ENCODE measurements at regions not wholly inside any gene's neighbourhood (a gene's known extent, or its start where the extent isn't known, plus 50 kb on each side); places are given as distances from the start of the nearest gene placed in this dataset.
"Not testable (repeated sequence)": the region's sequence is repeated elsewhere in the genome, so short reads cannot be mapped to it uniquely, and the experiment has no call there.

DNA sequence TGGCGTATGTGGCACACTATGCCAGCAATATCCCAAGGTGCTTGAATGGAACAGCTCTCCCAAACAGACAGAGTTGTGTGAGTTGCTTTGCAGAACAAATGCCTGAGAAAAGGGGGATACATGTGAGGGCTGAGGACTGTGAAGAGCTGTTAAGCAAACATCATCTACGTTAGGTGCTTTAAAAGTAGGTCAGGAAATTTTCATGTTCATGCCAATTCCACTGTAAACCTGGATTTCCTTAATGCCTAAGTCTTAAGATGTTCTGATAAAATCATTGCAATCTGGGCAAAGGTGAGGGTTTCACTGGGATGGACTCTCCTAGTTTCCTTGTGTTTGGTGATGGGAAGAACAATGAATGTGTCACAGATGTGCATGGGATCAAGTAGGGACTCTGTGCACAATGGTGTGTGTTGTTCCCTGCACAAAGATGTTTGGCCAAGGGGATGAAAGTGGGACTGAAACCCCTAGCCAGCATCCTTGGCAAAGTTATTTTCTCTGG, 227.9 kb downstream of the KTN1 start:
- no peak for DNase-seq

- DNase-seq, result no peak
These were observed 233.6 kb downstream of the KTN1 start for GRCh38 chr14:55813630-55814029.

GRCh38 chr14:55814064-55814463, 234.1 kb downstream of the KTN1 start:
- no peak for DNase-seq

- DNase-seq, result peak; percentile 51
These were observed 234.9 kb downstream of the KTN1 start for GRCh38 chr14:55814873-55815272.

DNA sequence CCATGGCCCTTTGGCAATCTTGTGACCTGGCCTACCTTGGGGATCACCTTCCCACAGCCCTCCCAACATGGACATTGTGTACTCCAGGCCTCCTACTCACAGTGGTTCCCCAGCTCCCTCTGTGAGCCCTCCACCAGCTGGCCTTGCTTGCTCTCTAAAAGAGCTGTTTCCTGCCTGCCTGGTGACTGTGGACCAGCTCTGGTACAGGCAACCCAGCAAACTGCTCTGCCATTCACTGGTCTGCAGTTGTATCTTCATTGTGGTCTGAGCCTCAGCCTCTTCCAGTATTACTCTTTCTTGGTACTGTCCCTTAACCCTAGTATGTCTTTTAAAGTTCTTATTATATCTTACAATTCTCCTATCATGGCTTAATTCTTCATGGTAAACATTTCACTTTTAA, 236.2 kb downstream of the KTN1 start:
- no peak for DNase-seq

- peak; percentile 39 for DNase-seq
These were observed 239.8 kb downstream of the KTN1 start for GRCh38 chr14:55819610-55820304.

DNA sequence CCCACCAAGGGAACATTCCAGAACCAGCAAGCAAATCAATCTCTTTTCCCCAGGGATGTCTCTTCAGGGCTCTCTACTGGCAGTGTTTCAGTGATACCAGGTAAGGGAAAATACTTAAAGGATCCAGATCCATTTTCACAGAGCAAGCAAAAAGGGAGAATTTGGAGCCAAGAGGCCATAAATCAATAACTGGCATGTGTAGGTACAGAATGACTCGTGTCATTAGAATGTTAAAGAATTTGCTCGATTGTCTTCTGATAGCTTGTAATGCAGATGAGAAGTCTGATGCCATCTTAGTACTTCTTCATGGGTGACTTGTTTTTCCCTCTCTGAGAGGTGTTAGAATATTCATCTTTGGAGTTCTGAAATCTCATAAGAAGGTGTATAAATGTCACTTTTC, 242.9 kb downstream of the KTN1 start:
- DNase-seq, result no peak

DNA sequence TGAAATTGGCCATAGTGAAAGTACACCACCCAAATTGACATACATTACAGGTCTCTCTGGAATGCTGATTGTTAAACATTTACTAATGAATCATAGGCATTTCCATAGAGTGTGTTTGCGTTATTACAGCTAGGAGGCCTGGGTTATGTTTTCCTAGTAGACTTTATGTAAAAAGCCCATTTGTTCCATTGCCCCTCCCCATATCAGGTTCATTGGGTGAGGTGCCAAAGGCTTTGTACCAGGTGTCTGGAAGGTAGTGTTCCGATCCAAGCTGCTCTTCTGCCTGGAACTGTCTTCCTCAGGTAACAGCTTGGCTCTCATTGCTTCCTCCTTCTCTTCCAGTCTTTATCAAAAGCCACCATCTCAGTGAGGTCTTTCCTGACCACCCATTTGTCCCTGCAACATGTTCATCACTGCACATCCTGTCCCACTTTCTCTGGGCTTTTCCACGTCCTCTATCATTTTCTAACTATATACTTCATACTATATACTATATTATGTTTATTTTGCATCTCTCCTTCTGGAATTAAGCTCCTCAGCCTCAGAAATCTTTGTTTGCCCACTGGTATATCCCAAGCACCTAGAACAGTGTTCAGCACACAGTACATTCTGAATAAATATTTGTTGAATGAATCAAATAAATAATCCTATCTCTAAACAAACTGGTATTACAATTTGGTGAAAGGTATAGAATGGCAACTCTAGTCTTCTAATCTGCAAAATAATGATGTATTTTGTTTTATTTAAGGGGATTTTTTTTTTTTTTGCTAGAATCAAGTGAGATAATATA, 252.3 kb downstream of the KTN1 start:
- DNase-seq, result no peak

DNA sequence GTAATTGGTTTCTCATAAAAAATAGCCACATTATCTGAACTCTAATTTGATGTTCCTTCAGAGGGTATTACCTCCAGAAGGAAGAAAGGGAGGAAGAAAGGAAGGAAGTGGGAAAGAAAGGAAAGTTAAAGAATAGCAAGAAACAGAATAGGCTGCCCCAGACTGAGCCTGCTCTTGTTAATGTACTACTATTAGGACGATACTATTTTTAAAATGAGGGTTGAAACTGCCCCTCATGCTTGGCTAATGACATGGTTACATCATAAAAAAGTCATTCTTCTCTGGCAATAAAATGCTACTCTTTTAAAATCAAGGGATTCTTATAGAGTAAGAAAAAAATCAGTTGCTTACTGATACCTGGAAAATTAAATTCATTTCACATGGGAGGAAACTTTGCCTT, 253.0 kb downstream of the KTN1 start:
- DNase-seq, result no peak

DNA sequence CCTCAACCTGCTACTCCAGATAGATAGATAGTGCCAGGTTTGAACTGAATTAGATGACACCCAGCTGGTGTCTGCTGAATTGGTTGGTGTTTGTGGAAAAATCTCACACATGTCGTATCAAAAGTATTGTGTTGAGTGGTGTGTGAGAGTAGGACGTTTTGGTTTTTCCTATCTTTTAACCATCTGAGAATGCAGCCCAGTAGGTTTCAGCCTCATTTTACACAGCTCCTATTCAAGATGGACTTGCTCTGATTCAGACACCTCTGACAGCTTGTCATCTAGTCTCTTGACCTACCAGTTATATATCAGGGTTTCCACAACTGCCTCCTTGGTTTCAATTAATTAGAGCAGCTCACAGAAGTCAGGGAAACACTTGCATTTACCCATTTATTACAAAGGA, 254.4 kb downstream of the KTN1 start:
- no peak for DNase-seq

DNA sequence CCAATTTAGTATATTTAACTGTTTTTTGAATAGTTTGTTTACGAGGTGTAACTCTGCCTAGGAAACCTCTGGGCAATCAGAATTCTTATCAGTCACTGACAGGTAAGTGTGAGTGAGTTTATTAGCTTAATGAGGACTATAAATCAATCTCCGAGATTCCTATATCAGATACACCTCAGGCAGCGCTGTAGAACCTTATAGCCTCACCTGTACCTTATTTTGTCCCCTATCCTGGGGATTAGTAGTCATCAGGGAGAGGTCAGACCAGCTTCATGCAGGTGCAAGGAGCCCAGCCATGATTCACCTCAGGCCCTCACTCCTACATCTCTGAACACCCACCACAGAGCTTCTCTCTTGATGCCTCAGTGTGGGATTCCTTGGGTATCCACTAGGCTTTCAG, 256.0 kb downstream of the KTN1 start:
- no peak for DNase-seq

DNA sequence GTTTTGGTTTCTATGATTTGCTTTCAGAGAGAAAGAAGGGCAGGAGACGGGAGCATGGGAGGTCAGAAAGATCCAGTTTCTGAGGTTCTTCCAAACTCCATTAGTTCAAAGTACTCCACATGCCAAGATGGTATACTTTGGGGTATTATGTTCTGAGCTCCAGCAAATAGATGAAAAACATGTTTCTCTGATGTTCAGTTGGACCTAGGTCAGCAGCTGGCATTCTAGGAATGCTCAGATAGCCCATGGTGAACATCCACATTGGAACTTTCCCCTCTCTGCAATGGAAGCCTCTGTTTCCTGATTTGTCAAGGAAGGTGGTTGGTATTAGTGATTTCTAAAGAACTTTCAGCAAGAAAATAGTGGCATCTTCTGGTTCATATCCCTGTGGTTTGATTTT, 257.5 kb downstream of the KTN1 start:
- no peak for DNase-seq

GRCh38 chr14:55838529-55839052, 258.6 kb downstream of the KTN1 start:
- DNase-seq, result no peak

GRCh38 chr14:55839301-55839947, 259.4 kb downstream of the KTN1 start:
- DNase-seq, result not testable (repeated sequence)

- DNase-seq, result no peak
These were observed 260.8 kb downstream of the KTN1 start for GRCh38 chr14:55840821-55841220.

DNA sequence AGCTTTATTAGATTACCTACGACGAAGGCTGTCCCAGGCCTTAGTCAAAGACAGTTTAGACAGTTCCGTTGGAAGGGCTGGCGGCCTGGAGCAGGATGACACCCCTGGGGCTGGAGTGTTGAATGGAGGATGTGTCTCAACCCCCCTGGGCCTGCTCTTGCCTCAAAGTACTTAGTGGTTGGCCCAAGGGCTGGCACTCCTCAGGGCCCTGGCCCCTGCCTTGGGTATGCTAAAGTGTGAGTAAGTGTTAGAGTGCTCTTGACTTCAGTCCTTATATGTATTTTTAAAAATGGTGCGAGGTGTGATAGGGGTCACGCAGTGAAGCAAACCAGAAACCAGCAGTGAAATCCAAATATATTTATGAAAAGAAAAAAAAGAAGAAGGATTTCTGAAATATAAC, 261.6 kb downstream of the KTN1 start:
- DNase-seq, result no peak

DNA sequence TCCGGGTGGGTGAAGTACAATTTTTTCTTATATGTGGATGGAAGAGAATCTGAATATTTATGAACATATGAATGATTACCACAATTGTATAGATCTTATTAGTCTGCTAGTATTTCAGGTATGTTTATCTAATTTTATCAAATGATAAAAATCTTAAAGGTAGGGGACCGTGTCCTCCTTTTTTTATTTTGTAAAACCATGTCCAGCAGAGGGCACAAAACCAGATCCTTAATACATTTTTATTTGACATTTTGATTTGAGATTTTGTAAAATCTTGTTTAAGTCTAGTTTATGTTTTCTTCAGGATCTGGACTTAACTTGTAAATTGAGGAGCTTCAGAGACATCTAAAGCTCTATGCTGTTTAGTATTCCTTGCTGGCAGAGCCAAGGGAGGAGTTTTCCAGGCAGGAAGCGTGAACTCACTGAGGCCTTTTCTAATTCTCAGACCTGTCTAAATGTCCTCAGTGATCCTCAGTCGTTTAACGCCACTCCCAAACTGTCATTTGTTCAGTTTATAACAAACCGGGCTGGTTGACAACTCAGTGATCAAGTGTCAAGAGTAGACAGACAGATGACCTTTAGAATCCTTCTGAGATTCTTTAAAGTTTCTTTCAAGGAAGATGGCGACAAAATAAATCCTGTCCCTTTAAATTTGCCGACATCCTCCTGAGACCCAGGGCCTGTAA, 263.9 kb downstream of the KTN1 start:
- no peak for DNase-seq

DNA sequence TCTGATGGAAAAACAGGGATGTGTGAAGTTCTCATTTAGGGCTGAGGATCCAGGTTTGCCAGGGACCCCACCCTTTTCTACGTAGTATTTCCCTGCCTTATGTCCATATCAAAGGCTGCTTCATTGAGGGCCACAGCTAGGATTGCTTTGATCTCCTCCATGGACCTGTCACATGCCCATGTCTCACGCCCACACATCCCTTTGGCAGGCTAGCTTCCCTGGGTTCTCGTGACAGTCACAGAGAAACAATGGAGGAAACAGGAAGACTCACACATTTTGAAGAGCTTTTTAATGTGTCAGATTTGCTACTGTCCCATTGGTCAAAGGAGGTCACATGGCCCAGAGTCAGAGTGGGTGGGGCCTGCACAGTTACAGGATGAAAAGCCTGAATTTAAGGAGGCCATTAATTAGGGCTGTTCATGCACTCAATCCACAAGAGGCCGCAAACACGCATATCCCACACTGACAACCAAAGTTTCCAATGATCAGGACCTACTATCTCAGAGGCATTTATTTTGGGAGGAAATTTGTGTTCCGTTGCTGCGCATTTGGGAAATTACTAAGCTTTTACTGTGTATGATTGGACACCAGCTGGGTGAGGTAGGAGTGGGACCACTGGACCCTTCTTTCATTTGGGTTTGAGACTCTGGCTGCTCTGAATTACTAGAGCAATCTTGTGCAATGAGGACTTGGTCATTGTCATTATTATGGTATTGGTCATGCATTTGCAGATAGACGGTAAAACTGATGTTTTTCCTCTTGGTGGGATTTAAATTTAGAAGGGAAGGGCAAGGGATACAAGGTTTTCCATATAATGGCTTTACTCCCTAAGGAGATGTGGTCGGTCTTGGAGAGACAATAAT, 266.2 kb downstream of the KTN1 start:
- DNase-seq, result no peak

DNA sequence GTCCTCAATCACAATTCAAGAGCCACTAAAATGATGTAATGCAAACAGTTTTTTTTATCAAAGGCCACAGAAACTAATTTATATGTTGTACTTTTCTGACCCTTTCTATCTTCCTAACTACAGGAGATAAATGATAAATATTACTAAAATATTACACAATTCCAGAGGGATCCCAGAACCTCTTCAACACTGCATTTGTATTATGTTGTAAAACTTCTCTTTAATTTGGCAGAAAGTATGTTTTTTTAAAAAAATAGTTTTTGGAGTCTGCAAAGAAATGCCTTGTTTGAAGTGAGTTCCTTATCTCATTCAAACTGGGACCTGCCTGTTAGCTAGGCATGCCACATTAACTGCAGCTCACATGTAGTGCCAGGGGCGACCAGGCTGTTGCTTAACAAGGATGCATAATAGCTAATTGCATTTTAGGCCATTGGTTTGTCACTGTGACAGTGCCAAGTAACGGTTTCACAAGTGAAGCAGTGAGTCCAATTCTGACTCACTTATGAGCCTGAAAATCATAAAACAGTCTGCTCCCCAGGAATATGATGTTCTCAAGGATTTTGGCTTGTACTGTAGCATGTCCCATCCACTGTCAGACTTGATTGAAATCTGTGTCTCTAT, 266.9 kb downstream of the KTN1 start:
- no peak for DNase-seq

DNA sequence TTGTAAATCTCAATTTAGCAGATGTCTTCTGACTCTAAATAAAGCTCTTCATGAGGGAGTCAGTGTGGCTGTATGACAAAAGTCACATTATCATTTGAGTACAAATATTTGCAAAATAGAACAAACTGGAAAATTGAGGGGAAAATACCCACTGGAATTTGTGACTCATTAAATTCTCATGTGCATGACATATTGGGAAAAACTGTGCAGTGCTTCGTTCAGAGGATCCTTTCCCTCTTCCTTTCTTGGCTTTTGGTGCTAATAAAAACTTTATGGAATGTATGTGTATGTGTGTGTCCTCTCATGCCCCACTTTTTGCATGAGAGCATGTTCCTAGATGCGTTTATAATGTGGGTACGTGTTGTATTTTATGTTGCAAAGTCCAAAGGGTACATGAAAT, 267.8 kb downstream of the KTN1 start:
- no peak for DNase-seq

- DNase-seq, result no peak
These were observed 269.0 kb downstream of the KTN1 start for GRCh38 chr14:55848964-55849363.

DNA sequence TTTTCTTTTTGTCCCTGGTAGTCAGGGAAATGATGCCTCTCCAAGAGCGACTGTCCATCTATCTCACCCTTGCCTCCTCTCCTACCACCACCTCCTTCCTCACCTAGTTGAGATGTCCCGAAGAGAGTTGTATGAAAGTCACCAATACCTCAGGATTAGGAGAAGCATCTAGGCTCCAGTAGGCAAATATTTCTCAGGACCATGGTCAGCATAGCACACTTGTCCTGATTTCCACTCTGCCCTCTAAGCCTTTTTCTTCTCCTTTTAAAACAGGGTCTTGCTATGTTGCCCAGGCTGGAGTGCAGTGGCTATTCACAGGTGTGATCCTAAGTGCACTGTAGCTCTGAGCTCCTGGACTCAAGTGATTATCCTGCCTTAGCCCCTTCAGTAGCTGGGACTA, 268.4 kb upstream of the PELI2 start:
- no peak for DNase-seq
